ENCODE measurements at regions not wholly inside any gene's neighbourhood (a gene's known extent, or its start where the extent isn't known, plus 50 kb on each side); places are given as distances from the start of the nearest gene placed in this dataset.

GRCh38 chrX:42943051-42943974 is 165.3 kb upstream of the PPP1R2C start:
- Histone ChIP-seq H3K14ac (ENCODE audit: insufficient read length) (no peak overlapping the region), H4K8ac (ENCODE audit: extremely low read depth, insufficient read depth, low read length) (no peak overlapping the region), H3K4me2 (ENCODE audit: insufficient read depth in 1 of 2, low read depth in 2 of 2, low read length in 2 of 2) (no peak overlapping the region), H4K5ac (ENCODE audit: insufficient read length, low read depth, low read length) (no peak overlapping the region), H3K4ac (replicated peaks; ENCODE audit: insufficient read length, low read depth, low read length) (no peak overlapping the region), H2BK12ac (ENCODE audit: low read depth, low read length) (no peak overlapping the region), H3K56ac (replicated peaks; ENCODE audit: insufficient read length, low read depth, low read length) (no peak overlapping the region), H2BK20ac (ENCODE audit: low read length) (no peak overlapping the region), H3K27ac (ENCODE audit: low read depth, low read length) (no peak overlapping the region), H3K18ac (ENCODE audit: extremely low read depth, low read length) (no peak overlapping the region), H4K91ac (replicated peaks; ENCODE audit: insufficient read length, low read length) (no peak overlapping the region), H3K4me3 (ENCODE audit: extremely low read depth in 1 of 4, insufficient read depth in 2 of 4, low read depth in 3 of 4, low read length in 4 of 4) (no peak overlapping the region), H2BK5ac (ENCODE audit: low read depth, low read length) (no peak overlapping the region), H2BK120ac (replicated peaks; ENCODE audit: low read depth, low read length) (no peak overlapping the region), H2BK15ac (ENCODE audit: low read length) (no peak overlapping the region), H3K36me3 (ENCODE audit: control insufficient read depth in 2 of 4, insufficient read depth in 4 of 4, low read length in 3 of 4) (no peaks in the 10 kb centered on the region), H3K23me2 (ENCODE audit: low read depth, low read length) (no peaks in the 10 kb centered on the region), H2AK5ac (ENCODE audit: low read depth, low read length) (no peak overlapping the region), H3K9ac (replicated peaks in 1 of 4; ENCODE audit: extremely low read depth in 1 of 4, low read depth in 3 of 4, low read length in 3 of 4) (no peak overlapping the region), H3K23ac (ENCODE audit: insufficient read length) (no peak overlapping the region), H3K79me2 (ENCODE audit: control insufficient read depth in 1 of 2, insufficient read depth in 2 of 2, low read length in 2 of 2) (no peaks in the 10 kb centered on the region), H3K4me1 (replicated peaks in 1 of 4; ENCODE audit: control insufficient read depth in 3 of 4, insufficient read depth in 4 of 4, low read length in 3 of 4) (no peaks in the 10 kb centered on the region), H3K27me3 (replicated peaks in 1 of 4; ENCODE audit: control insufficient read depth in 3 of 4, extremely low read depth in 1 of 4, insufficient read depth in 3 of 4, low read length in 3 of 4) (no peaks in the 10 kb centered on the region), H2AFZ (ENCODE audit: low read length) (no peak overlapping the region), H4K20me1 (replicated peaks in 1 of 2; ENCODE audit: control insufficient read depth in 1 of 2, insufficient read depth in 2 of 2, low read length in 2 of 2) (no peaks in the 10 kb centered on the region), H3K9me3 (ENCODE audit: insufficient read depth in 2 of 2, low read depth in 1 of 2, low read length in 1 of 2) (no peaks in the 10 kb centered on the region), H3K79me1 (ENCODE audit: low read depth, low read length) (no peaks in the 10 kb centered on the region)
- POLR2A ChIA-PET (ENCODE audit: partially characterized antibody) = no interaction called here
- DNase-seq (ENCODE audit: low read depth in 1 of 2, low spot score in 2 of 2) (no peak), FAIRE-seq (no peak)
- TF ChIP-seq NANOG (IDR thresholded peaks at IDR 0.05; ENCODE audit: insufficient read depth, low read depth, low read length, poor library complexity, severe bottlenecking) (no peak), BCL11A (IDR thresholded peaks at IDR 0.05; ENCODE audit: low read depth in 2 of 2, low read length in 2 of 2) (no peak), EP300 (IDR thresholded peaks at IDR 0.05; ENCODE audit: borderline replicate concordance in 1 of 2, low read depth in 2 of 2, low read length in 2 of 2) (no peak)
- CTCF ChIA-PET (ENCODE audit: partially characterized antibody) = no interaction called here
- 93% methylated on average over 4 of the region's 6 CpGs; no CpG with 5 or more reads in 1 of the 2 experiments for WGBS, 2 experiments (ENCODE audit: extremely low coverage in 1 of 2, insufficient coverage in 1 of 2, insufficient read length in 1 of 2, insufficient replicate concordance in 2 of 2, low coverage in 1 of 2, low lambda C conversion rate in 2 of 2, missing lambda C conversion rate in 1 of 2)
